ENCODE measurements at regions not wholly inside any gene's neighbourhood (a gene's known extent, or its start where the extent isn't known, plus 50 kb on each side); places are given as distances from the start of the nearest gene placed in this dataset.

- DNase-seq = no peak
- Mint-ChIP-seq H3K27me3 (ENCODE audit: insufficient read depth) (no peaks in the 10 kb centered on the region), H3K27ac (no peak overlapping the region), H3K36me3 (ENCODE audit: low read depth) (peaks cover 8% of the 10 kb centered on the region; the same call in 1 of the 2 replicates), H3K4me3 (no peak overlapping the region), H3K4me1 (ENCODE audit: low read depth) (no peaks in the 10 kb centered on the region), H3K9me3 (peaks cover 63% of the 10 kb centered on the region)
- no peak for TF ChIP-seq CTCF (IDR thresholded peaks at IDR 0.05)
These were observed 239.3 kb upstream of the EEF2KMT start for GRCh38 chr16:5336941-5337340.

GRCh38 chr16:5333991-5334390 is 236.4 kb upstream of the EEF2KMT start:
- Mint-ChIP-seq H3K9me3 (peaks cover 51% of the 10 kb centered on the region), H3K27me3 (ENCODE audit: insufficient read depth) (0 out of 2 replicates have a peak, but pooled peaks cover 2% of the 10 kb centered on the region), H3K4me3 (no peak overlapping the region), H3K4me1 (ENCODE audit: low read depth) (no peaks in the 10 kb centered on the region), H3K27ac (no peak overlapping the region), H3K36me3 (ENCODE audit: low read depth) (peaks cover under 1% of the 10 kb centered on the region; the same call in 1 of the 2 replicates)
- TF ChIP-seq CTCF (IDR thresholded peaks at IDR 0.05) = no peak
- DNase-seq = no peak

- Mint-ChIP-seq H3K36me3 (ENCODE audit: low read depth) (no peaks in the 10 kb centered on the region; the same call in 1 of the 2 replicates), H3K27ac (no peak overlapping the region), H3K4me1 (ENCODE audit: low read depth) (no peaks in the 10 kb centered on the region), H3K27me3 (ENCODE audit: insufficient read depth) (0 out of 2 replicates have a peak, but pooled peaks cover 2% of the 10 kb centered on the region), H3K4me3 (no peak overlapping the region), H3K9me3 (peaks cover 54% of the 10 kb centered on the region)
- no peak for DNase-seq
- TF ChIP-seq CTCF (IDR thresholded peaks at IDR 0.05) = no peak
These were observed 235.5 kb upstream of the EEF2KMT start for GRCh38 chr16:5333126-5333525.

GRCh38 chr16:5330058-5330457 is 232.5 kb upstream of the EEF2KMT start:
- no peaks in the 10 kb centered on the region for H3K4me1 Mint-ChIP-seq (ENCODE audit: low read depth)
- H3K4me3 Mint-ChIP-seq = no peak overlapping the region
- H3K36me3 Mint-ChIP-seq (ENCODE audit: low read depth) = no peaks in the 10 kb centered on the region; the same call in 1 of the 2 replicates
- DNase-seq = no peak
- TF ChIP-seq CTCF (IDR thresholded peaks at IDR 0.05) = no peak
- H3K27ac Mint-ChIP-seq = no peak overlapping the region
- H3K9me3 Mint-ChIP-seq = peaks cover 41% of the 10 kb centered on the region
- 0 out of 2 replicates have a peak, but pooled peaks cover 2% of the 10 kb centered on the region for H3K27me3 Mint-ChIP-seq (ENCODE audit: insufficient read depth)

GRCh38 chr16:5328546-5328945 is 231.0 kb upstream of the EEF2KMT start:
- Mint-ChIP-seq H3K27me3 (ENCODE audit: insufficient read depth) (peaks cover 4% of the 10 kb centered on the region), H3K4me1 (ENCODE audit: low read depth) (no peaks in the 10 kb centered on the region), H3K27ac (no peak overlapping the region), H3K4me3 (no peak overlapping the region), H3K9me3 (peaks cover 43% of the 10 kb centered on the region), H3K36me3 (ENCODE audit: low read depth) (no peaks in the 10 kb centered on the region; the same call in 1 of the 2 replicates)
- DNase-seq = no peak
- no peak for TF ChIP-seq CTCF (IDR thresholded peaks at IDR 0.05)

- Mint-ChIP-seq H3K27ac (no peak overlapping the region), H3K4me1 (ENCODE audit: low read depth) (no peaks in the 10 kb centered on the region), H3K27me3 (ENCODE audit: insufficient read depth) (peaks cover 6% of the 10 kb centered on the region), H3K36me3 (ENCODE audit: low read depth) (no peaks in the 10 kb centered on the region; the same call in 1 of the 2 replicates), H3K4me3 (no peak overlapping the region), H3K9me3 (peaks cover 59% of the 10 kb centered on the region)
- no peak for TF ChIP-seq CTCF (IDR thresholded peaks at IDR 0.05)
- no peak for DNase-seq
These were observed 228.8 kb upstream of the EEF2KMT start for GRCh38 chr16:5326395-5326794.
